Glutamatergic neuron (in vitro differentiated cells): ENCODE measurements at regions not wholly inside any gene's neighbourhood (a gene's known extent, or its start where the extent isn't known, plus 50 kb on each side); places are given as distances from the start of the nearest gene placed in this dataset.

Experiments used
- DNase-seq: peaks from one replicate; pipeline ENCODE4 v3.0.0; 2022
- H3K27ac Mint-ChIP-seq: one replicate; pipeline ENCODE4 v1.8.0; 2020; ENCODE audit warnings: mild to moderate bottlenecking, mixed read lengths, inconsistent platforms; ENCODE audit not compliant: unreplicated experiment
- H3K27me3 Mint-ChIP-seq: one replicate; pipeline ENCODE4 v1.8.0; 2020; ENCODE audit warnings: mild to moderate bottlenecking, moderate library complexity, mixed read lengths, inconsistent platforms; ENCODE audit not compliant: unreplicated experiment
- H3K36me3 Mint-ChIP-seq: one replicate; pipeline ENCODE4 v1.8.0; 2020; ENCODE audit warnings: mild to moderate bottlenecking, mixed read lengths, inconsistent platforms; ENCODE audit not compliant: unreplicated experiment
- H3K4me1 Mint-ChIP-seq: one replicate; pipeline ENCODE4 v1.8.0; 2020; ENCODE audit warnings: mild to moderate bottlenecking, low read depth, mixed read lengths, inconsistent platforms; ENCODE audit not compliant: unreplicated experiment
- H3K4me3 Mint-ChIP-seq: one replicate; pipeline ENCODE4 v1.8.0; 2020; ENCODE audit warnings: mild to moderate bottlenecking, mixed read lengths, inconsistent platforms; ENCODE audit not compliant: unreplicated experiment
- H3K9me3 Mint-ChIP-seq: one replicate; pipeline ENCODE4 v1.8.0; 2020; ENCODE audit warnings: mild to moderate bottlenecking, moderate library complexity, mixed read lengths, inconsistent platforms; ENCODE audit not compliant: unreplicated experiment
- TF ChIP-seq, protein P1 (sequence below): fragments of 200-600 bp; sonication (generic); IDR thresholded peaks from one replicate; pipeline ENCODE4 v1.5.0; 2021; ENCODE audit not compliant: partially characterized antibody, unreplicated experiment

DNA sequence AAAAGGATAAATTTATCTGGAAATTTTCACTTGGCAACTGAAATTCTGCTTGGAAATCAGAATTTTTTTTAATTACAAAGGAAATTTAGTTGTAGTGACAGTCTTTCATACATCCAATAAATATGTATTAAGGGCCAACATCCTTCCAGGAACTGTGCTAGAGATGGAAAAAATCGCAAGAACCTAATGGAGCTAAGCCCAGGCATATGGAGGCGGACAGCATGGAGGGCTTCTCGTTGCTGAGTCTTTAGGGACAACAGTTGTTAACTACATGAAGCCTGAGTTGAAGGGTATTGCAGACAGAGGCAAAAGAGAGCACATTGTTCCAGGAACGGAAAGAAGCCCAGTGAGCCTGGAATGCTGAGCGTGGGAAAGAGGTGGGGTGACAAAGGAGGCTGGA lies 208.9 kb downstream of the IBTK start:
- no peaks in the 10 kb centered on the region for H3K36me3 Mint-ChIP-seq
- H3K4me3 Mint-ChIP-seq = no peak overlapping the region
- TF ChIP-seq, protein P1, sequence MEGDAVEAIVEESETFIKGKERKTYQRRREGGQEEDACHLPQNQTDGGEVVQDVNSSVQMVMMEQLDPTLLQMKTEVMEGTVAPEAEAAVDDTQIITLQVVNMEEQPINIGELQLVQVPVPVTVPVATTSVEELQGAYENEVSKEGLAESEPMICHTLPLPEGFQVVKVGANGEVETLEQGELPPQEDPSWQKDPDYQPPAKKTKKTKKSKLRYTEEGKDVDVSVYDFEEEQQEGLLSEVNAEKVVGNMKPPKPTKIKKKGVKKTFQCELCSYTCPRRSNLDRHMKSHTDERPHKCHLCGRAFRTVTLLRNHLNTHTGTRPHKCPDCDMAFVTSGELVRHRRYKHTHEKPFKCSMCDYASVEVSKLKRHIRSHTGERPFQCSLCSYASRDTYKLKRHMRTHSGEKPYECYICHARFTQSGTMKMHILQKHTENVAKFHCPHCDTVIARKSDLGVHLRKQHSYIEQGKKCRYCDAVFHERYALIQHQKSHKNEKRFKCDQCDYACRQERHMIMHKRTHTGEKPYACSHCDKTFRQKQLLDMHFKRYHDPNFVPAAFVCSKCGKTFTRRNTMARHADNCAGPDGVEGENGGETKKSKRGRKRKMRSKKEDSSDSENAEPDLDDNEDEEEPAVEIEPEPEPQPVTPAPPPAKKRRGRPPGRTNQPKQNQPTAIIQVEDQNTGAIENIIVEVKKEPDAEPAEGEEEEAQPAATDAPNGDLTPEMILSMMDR = no peak
- no peak for DNase-seq
- H3K27ac Mint-ChIP-seq = peak overlapping the region; percentile 78
- peaks cover 27% of the 10 kb centered on the region for H3K4me1 Mint-ChIP-seq
- H3K9me3 Mint-ChIP-seq = no peaks in the 10 kb centered on the region
- H3K27me3 Mint-ChIP-seq = peaks cover 4% of the 10 kb centered on the region

- H3K27ac Mint-ChIP-seq = no peak overlapping the region
- H3K9me3 Mint-ChIP-seq = no peaks in the 10 kb centered on the region
- H3K27me3 Mint-ChIP-seq = peaks cover 2% of the 10 kb centered on the region
- TF ChIP-seq, protein P1 = no peak
- H3K4me1 Mint-ChIP-seq = peaks cover 44% of the 10 kb centered on the region
- no peak overlapping the region for H3K4me3 Mint-ChIP-seq
- DNase-seq = no peak
- H3K36me3 Mint-ChIP-seq = no peaks in the 10 kb centered on the region
Measured at GRCh38 chr6:82035526-82035925, 212.0 kb downstream of the IBTK start.

DNA sequence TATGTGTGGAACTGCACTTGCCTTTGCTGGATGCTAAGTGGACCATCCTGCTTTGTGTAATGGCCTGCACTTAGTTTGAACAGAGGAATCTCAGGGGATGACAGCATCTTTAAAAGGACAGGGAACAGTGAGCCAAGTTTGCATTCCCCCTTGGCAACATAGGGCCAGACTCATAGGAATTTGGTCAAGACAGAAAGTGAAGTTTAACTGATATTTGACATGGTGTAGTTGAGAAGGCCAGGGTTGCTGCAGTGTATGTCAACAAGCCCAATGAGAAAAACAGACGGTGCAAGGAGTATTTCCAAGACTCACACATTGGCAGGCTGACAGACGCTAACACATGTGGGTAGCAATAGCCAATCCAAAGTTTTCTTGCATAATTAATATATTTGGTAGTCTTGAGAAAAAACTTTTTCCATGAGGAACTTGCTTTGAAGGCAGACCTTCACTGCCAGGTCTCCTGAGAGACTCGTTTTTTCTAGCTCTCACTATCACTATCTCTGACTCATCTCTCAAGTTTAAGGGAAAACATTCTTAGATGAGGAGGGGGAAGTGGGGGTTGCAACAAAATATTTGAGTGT lies 213.8 kb downstream of the IBTK start:
- Mint-ChIP-seq H3K36me3 (no peaks in the 10 kb centered on the region), H3K4me3 (no peak overlapping the region), H3K4me1 (peaks cover 36% of the 10 kb centered on the region), H3K27ac (no peak overlapping the region), H3K27me3 (peaks cover 2% of the 10 kb centered on the region), H3K9me3 (no peaks in the 10 kb centered on the region)
- DNase-seq = no peak
- TF ChIP-seq, protein P1 = no peak

- H3K4me1 Mint-ChIP-seq = peaks cover 26% of the 10 kb centered on the region
- H3K27ac Mint-ChIP-seq = no peak overlapping the region
- H3K9me3 Mint-ChIP-seq = no peaks in the 10 kb centered on the region
- no peak overlapping the region for H3K4me3 Mint-ChIP-seq
- DNase-seq = no peak
- H3K27me3 Mint-ChIP-seq = peaks cover 2% of the 10 kb centered on the region
- TF ChIP-seq, protein P1 = no peak
- no peaks in the 10 kb centered on the region for H3K36me3 Mint-ChIP-seq
Measured at GRCh38 chr6:82032444-82032843, 215.1 kb downstream of the IBTK start.

- Mint-ChIP-seq H3K27ac (peak overlapping the region; percentile 83), H3K9me3 (no peaks in the 10 kb centered on the region), H3K4me3 (no peak overlapping the region), H3K4me1 (peaks cover 21% of the 10 kb centered on the region), H3K36me3 (no peaks in the 10 kb centered on the region), H3K27me3 (peaks cover 2% of the 10 kb centered on the region)
- no peak for DNase-seq
- TF ChIP-seq, protein P1 = no peak
Measured at GRCh38 chr6:82030761-82031503, 216.6 kb downstream of the IBTK start.
